HG02763 (cell line): ENCODE measurements at regions not wholly inside any gene's neighbourhood (a gene's known extent, or its start where the extent isn't known, plus 50 kb on each side); places are given as distances from the start of the nearest gene placed in this dataset.
"Not testable (repeated sequence)": the region's sequence is repeated elsewhere in the genome, so short reads cannot be mapped to it uniquely, and the experiment has no call there.

ENCODE experiments used
- ATAC-seq: cut with Tn5 transposase; IDR thresholded peaks from one replicate; pipeline ENCODE4 v1.9.1; 2021; ENCODE audit warnings: mild to moderate bottlenecking, moderate library complexity; ENCODE audit not compliant: unreplicated experiment

- no peak for ATAC-seq
These were observed 108.9 kb upstream of the KLF13 start for GRCh38 chr15:31217566-31218270.

- no peak for ATAC-seq
These were observed 107.4 kb upstream of the KLF13 start for GRCh38 chr15:31219221-31219620.

- ATAC-seq = no peak
These were observed 104.6 kb upstream of the KLF13 start for GRCh38 chr15:31221936-31222515.

- no peak for ATAC-seq
These were observed 103.8 kb upstream of the KLF13 start for GRCh38 chr15:31222773-31223341.

- no peak for ATAC-seq
These were observed 102.9 kb upstream of the KLF13 start for GRCh38 chr15:31223478-31224350.

GRCh38 chr15:31224661-31225060 lies 102.0 kb upstream of the KLF13 start:
- not testable (repeated sequence) for ATAC-seq

- ATAC-seq = no peak
These were observed 101.2 kb upstream of the KLF13 start for GRCh38 chr15:31225356-31225955.

GRCh38 chr15:31226021-31226420 lies 100.6 kb upstream of the KLF13 start:
- no peak for ATAC-seq

- no peak for ATAC-seq
These were observed 99.4 kb upstream of the KLF13 start for GRCh38 chr15:31227235-31227634.

- ATAC-seq = no peak
These were observed 98.6 kb upstream of the KLF13 start for GRCh38 chr15:31228011-31228484.

GRCh38 chr15:31228980-31229826 lies 97.4 kb upstream of the KLF13 start:
- peak; percentile 64 for ATAC-seq

GRCh38 chr15:31230630-31231485 lies 95.8 kb upstream of the KLF13 start:
- ATAC-seq = peak; percentile 81

- no peak for ATAC-seq
These were observed 91.8 kb upstream of the KLF13 start for GRCh38 chr15:31234815-31235214.

- peak; percentile 35 for ATAC-seq
These were observed 91.1 kb upstream of the KLF13 start for GRCh38 chr15:31235311-31236183.

GRCh38 chr15:31236184-31237042 lies 90.2 kb upstream of the KLF13 start:
- ATAC-seq = peak; percentile 46

- ATAC-seq = no peak
These were observed 89.7 kb upstream of the KLF13 start for GRCh38 chr15:31237043-31237324.

GRCh38 chr15:31238906-31239305 lies 87.7 kb upstream of the KLF13 start:
- ATAC-seq = no peak
